GM12864 (cell line): ENCODE measurements at regions not wholly inside any gene's neighbourhood (a gene's known extent, or its start where the extent isn't known, plus 50 kb on each side); places are given as distances from the start of the nearest gene placed in this dataset.
"Not testable (repeated sequence)": the region's sequence is repeated elsewhere in the genome, so short reads cannot be mapped to it uniquely, and the experiment has no call there.

ENCODE experiments used
- DNase-seq: peaks from one replicate; pipeline ENCODE4 v3.0.0-alpha.2; 2011; ENCODE audit warnings: low read depth
- H3K4me3 ChIP-seq: 2 replicates; pipeline ENCODE4 v1.5.1; 2011; ENCODE audit warnings: mild to moderate bottlenecking, low read depth, low read length, control low read depth
- CTCF ChIP-seq: IDR thresholded peaks from 2 replicates; pipeline ENCODE4 v1.5.1; 2011; ENCODE audit warnings: low read depth, mild to moderate bottlenecking, moderate library complexity, low read length, control low read depth, inconsistent platforms; ENCODE audit errors: missing control alignments

- TF ChIP-seq CTCF: no peak
Observed at GRCh38 chr10:118973744-118974143, 55.8 kb upstream of the NANOS1 start.

GRCh38 chr10:118974951-118975350 lies 54.6 kb upstream of the NANOS1 start:
- TF ChIP-seq CTCF: no peak
- no peak overlapping the region for H3K4me3 ChIP-seq
- no peak for DNase-seq

More at GRCh38 chr10:118973744-118974143, 55.8 kb upstream of the NANOS1 start:
- H3K4me3 ChIP-seq: no peak overlapping the region
- no peak for DNase-seq

GRCh38 chr10:118976219-118976618 lies 53.3 kb upstream of the NANOS1 start:
- not testable (repeated sequence) for DNase-seq, H3K4me3 ChIP-seq

GRCh38 chr10:118977022-118977599 lies 52.4 kb upstream of the NANOS1 start:
- TF ChIP-seq CTCF: no peak
- no peak overlapping the region for H3K4me3 ChIP-seq
- no peak for DNase-seq

GRCh38 chr10:118977835-118978234 lies 51.7 kb upstream of the NANOS1 start:
- TF ChIP-seq CTCF: no peak
- no peak for DNase-seq
- H3K4me3 ChIP-seq: no peak overlapping the region

- H3K4me3 ChIP-seq: no peak overlapping the region
- TF ChIP-seq CTCF: no peak
- DNase-seq: no peak
Observed at GRCh38 chr10:118978316-118978997, 51.1 kb upstream of the NANOS1 start.

- TF ChIP-seq CTCF: no peak
- H3K4me3 ChIP-seq: no peak overlapping the region
- no peak for DNase-seq
Observed at GRCh38 chr10:118978998-118979350, 50.5 kb upstream of the NANOS1 start.
